ENCODE measurements at regions not wholly inside any gene's neighbourhood (a gene's known extent, or its start where the extent isn't known, plus 50 kb on each side); places are given as distances from the start of the nearest gene placed in this dataset.

DNA sequence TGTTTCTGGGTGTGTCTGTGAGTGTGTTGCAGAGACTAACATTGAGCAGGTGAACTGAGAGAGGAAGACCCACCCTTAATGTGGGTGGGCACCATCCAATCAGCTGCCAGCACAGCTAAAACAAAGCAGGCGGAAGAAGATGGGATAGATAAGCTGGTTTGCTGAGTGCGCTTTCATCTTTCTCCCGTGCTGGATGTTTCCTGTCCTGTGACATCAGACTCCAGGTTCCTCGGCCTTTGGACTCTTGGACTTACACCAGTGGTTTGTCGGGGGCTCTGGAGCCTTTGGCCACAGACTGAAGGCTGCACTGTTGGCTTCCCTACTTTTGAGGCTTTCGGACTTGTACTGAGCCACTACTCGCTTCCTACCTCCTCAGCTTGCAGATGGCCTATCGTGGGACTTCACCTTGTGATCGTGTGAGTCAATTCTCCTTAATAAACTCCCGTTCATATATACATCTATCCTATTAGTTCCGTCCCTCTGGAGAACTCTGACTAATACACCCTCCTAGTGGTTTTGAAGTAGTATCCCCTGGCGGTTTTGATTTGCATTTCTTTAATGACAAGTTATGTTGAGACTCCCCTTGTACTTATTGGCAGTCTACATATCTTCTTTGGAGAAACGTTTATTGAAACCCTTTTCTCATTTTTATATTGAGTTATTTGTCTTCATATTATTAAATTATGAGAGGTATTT, 546.6 kb upstream of the TMPRSS15 start:
- TF ChIP-seq, protein P1, sequence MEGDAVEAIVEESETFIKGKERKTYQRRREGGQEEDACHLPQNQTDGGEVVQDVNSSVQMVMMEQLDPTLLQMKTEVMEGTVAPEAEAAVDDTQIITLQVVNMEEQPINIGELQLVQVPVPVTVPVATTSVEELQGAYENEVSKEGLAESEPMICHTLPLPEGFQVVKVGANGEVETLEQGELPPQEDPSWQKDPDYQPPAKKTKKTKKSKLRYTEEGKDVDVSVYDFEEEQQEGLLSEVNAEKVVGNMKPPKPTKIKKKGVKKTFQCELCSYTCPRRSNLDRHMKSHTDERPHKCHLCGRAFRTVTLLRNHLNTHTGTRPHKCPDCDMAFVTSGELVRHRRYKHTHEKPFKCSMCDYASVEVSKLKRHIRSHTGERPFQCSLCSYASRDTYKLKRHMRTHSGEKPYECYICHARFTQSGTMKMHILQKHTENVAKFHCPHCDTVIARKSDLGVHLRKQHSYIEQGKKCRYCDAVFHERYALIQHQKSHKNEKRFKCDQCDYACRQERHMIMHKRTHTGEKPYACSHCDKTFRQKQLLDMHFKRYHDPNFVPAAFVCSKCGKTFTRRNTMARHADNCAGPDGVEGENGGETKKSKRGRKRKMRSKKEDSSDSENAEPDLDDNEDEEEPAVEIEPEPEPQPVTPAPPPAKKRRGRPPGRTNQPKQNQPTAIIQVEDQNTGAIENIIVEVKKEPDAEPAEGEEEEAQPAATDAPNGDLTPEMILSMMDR (IDR thresholded peaks at IDR 0.05; ENCODE audit: extremely low read depth in 1 of 2, insufficient read depth in 1 of 2, low read depth in 1 of 2, low read length in 2 of 2), result no peak
- no peak for TF ChIP-seq POLR2A (IDR thresholded peaks at IDR 0.05; ENCODE audit: low read depth, low read length)
- no peak for TF ChIP-seq POLR2AphosphoS5 (IDR thresholded peaks at IDR 0.05; ENCODE audit: insufficient read depth, low read depth, low read length)
- no peak for TF ChIP-seq FOS (IDR thresholded peaks at IDR 0.05; ENCODE audit: borderline replicate concordance, insufficient read depth, low read length)
- TF ChIP-seq EZH2 (IDR thresholded peaks at IDR 0.05; ENCODE audit: borderline replicate concordance, low read depth, low read length, severe bottlenecking), result no peak
- no peak for TF ChIP-seq MYC (IDR thresholded peaks at IDR 0.05; ENCODE audit: low read depth, low read length)
- no peak for TF ChIP-seq GATA2 (IDR thresholded peaks at IDR 0.05; ENCODE audit: insufficient read depth, insufficient read length, low read depth, low read length)
- TF ChIP-seq, protein P2, sequence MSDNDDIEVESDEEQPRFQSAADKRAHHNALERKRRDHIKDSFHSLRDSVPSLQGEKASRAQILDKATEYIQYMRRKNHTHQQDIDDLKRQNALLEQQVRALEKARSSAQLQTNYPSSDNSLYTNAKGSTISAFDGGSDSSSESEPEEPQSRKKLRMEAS (IDR thresholded peaks at IDR 0.05; ENCODE audit: insufficient read depth, insufficient read length), result no peak
- no peak for TF ChIP-seq JUN (IDR thresholded peaks at IDR 0.05; ENCODE audit: borderline replicate concordance, insufficient read depth, insufficient read length, low read depth)

All from endothelial cell of umbilical vein (primary cell).